Stimulated activated CD4-positive, alpha-beta T cell treated with anti-CD3 and anti-CD28 coated beads, Interleukin-12 subunit alpha, Interleukin-12 subunit beta, amount 100 ng/mL, for 24 hours (primary cell): ENCODE measurements at regions not wholly inside any gene's neighbourhood (a gene's known extent, or its start where the extent isn't known, plus 50 kb on each side); places are given as distances from the start of the nearest gene placed in this dataset.
"Not testable (repeated sequence)": the region's sequence is repeated elsewhere in the genome, so short reads cannot be mapped to it uniquely, and the experiment has no call there.

Experiments used
- DNase-seq, 2 experiments: peaks; one replicate each; pipeline ENCODE4 v3.0.0-alpha.2; 2020; ENCODE audit warnings: low read depth in 2 of 2

GRCh38 chr6:11409371-11409770 is 128.2 kb upstream of the TMEM170B start:
- no peak for DNase-seq

GRCh38 chr6:11407414-11407813 is 130.1 kb upstream of the TMEM170B start:
- DNase-seq = no peak

GRCh38 chr6:11404838-11405237 is 132.7 kb upstream of the TMEM170B start:
- DNase-seq = no peak

- DNase-seq = no peak
These were observed 133.5 kb upstream of the TMEM170B start for GRCh38 chr6:11404081-11404480.

GRCh38 chr6:11403035-11403601 is 134.4 kb upstream of the TMEM170B start:
- no peak for DNase-seq

GRCh38 chr6:11402581-11402980 is 135.0 kb upstream of the TMEM170B start:
- not testable (repeated sequence) for DNase-seq

GRCh38 chr6:11401954-11402353 is 135.6 kb upstream of the TMEM170B start:
- DNase-seq = not testable (repeated sequence)

GRCh38 chr6:11398451-11399326 is 138.9 kb upstream of the TMEM170B start:
- no peak for DNase-seq

GRCh38 chr6:11397622-11398450 is 139.7 kb upstream of the TMEM170B start:
- DNase-seq = no peak

- DNase-seq = no peak
These were observed 140.7 kb upstream of the TMEM170B start for GRCh38 chr6:11396860-11397259.

GRCh38 chr6:11393713-11394627 is 143.6 kb upstream of the TMEM170B start:
- DNase-seq = no peak

- DNase-seq = no peak
These were observed 144.6 kb upstream of the TMEM170B start for GRCh38 chr6:11392778-11393507.

- DNase-seq = no peak
These were observed 145.4 kb upstream of the TMEM170B start for GRCh38 chr6:11391934-11392777.

- DNase-seq = no peak
These were observed 147.6 kb upstream of the TMEM170B start for GRCh38 chr6:11389977-11390376.

GRCh38 chr6:11388983-11389944 is 148.3 kb upstream of the TMEM170B start:
- no peak for DNase-seq

- DNase-seq = no peak
These were observed 149.7 kb upstream of the TMEM170B start for GRCh38 chr6:11387707-11388430.

- no peak for DNase-seq
These were observed 150.8 kb upstream of the TMEM170B start for GRCh38 chr6:11386726-11387125.

- no peak for DNase-seq
These were observed 151.2 kb upstream of the TMEM170B start for GRCh38 chr6:11386323-11386722.
